B cell (primary cell): ENCODE measurements at regions not wholly inside any gene's neighbourhood (a gene's known extent, or its start where the extent isn't known, plus 50 kb on each side); places are given as distances from the start of the nearest gene placed in this dataset.

ENCODE experiments used
- EZH2 ChIP-seq: IDR thresholded peaks from 2 replicates; pipeline ENCODE4 v1.6.1; 2012; ENCODE audit warnings: borderline replicate concordance, low read depth, mild to moderate bottlenecking, moderate library complexity, low read length; ENCODE audit not compliant: insufficient read depth, poor library complexity, severe bottlenecking
- TF ChIP-seq, protein P1 (sequence below): fragments of 200-600 bp; IDR thresholded peaks from one replicate; pipeline ENCODE4 v1.8.0; 2022; ENCODE audit warnings: antibody characterized with exemption, mild to moderate bottlenecking

DNA sequence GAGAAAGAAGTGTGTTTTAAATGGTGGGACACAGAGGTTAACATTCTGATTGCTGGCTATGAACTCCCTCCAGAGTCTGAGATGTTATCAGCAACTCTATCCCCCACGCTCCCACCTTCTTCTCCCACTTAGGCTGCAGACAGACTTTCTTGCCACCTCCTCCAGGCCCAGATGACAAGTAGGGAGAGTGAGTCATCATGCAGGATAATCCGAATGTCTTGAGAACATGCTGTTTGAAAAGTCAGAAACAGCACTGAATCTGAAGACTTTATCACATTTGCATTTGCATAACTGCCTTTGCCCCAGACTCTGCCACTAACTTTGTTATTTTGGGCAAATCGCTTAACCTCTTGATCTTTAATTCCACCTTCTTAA lies 139.8 kb downstream of the ESM1 start:
- TF ChIP-seq, protein P1, sequence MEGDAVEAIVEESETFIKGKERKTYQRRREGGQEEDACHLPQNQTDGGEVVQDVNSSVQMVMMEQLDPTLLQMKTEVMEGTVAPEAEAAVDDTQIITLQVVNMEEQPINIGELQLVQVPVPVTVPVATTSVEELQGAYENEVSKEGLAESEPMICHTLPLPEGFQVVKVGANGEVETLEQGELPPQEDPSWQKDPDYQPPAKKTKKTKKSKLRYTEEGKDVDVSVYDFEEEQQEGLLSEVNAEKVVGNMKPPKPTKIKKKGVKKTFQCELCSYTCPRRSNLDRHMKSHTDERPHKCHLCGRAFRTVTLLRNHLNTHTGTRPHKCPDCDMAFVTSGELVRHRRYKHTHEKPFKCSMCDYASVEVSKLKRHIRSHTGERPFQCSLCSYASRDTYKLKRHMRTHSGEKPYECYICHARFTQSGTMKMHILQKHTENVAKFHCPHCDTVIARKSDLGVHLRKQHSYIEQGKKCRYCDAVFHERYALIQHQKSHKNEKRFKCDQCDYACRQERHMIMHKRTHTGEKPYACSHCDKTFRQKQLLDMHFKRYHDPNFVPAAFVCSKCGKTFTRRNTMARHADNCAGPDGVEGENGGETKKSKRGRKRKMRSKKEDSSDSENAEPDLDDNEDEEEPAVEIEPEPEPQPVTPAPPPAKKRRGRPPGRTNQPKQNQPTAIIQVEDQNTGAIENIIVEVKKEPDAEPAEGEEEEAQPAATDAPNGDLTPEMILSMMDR, result peak; percentile 40
- TF ChIP-seq EZH2, result no peak
